GM06990 (cell line): ENCODE measurements at regions not wholly inside any gene's neighbourhood (a gene's known extent, or its start where the extent isn't known, plus 50 kb on each side); places are given as distances from the start of the nearest gene placed in this dataset.

ENCODE experiments used
- DNase-seq: peaks from one replicate; pipeline ENCODE4 v3.0.0-alpha.2; 2011; ENCODE audit not compliant: insufficient read length; ENCODE audit errors: extremely low read depth
- H3K27me3 ChIP-seq: replicated peaks from 2 replicates; pipeline ENCODE4 v1.6.0; 2011; ENCODE audit warnings: low read length; ENCODE audit not compliant: control insufficient read depth, insufficient read depth
- H3K36me3 ChIP-seq: 2 replicates; pipeline ENCODE4 v1.5.1; 2011; ENCODE audit warnings: low read length; ENCODE audit not compliant: control insufficient read depth, insufficient read depth
- H3K4me3 ChIP-seq: replicated peaks from 2 replicates; pipeline ENCODE4 v1.5.1; 2011; ENCODE audit warnings: low read depth, mild to moderate bottlenecking, control low read depth, low read length
- CTCF ChIP-seq: IDR thresholded peaks from 2 replicates; pipeline ENCODE4 v1.5.1; 2011; ENCODE audit warnings: low read length, control low read depth, mild to moderate bottlenecking, inconsistent platforms; ENCODE audit not compliant: insufficient read depth, poor library complexity, severe bottlenecking

GRCh38 chr3:15978801-15979200 is 181.0 kb upstream of the ANKRD28 start:
- Histone ChIP-seq H3K4me3 (no peak overlapping the region), H3K27me3 (no peaks in the 10 kb centered on the region), H3K36me3 (no peaks in the 10 kb centered on the region)
- no peak for TF ChIP-seq CTCF
- no peak for DNase-seq

GRCh38 chr3:15979495-15979894 is 181.7 kb upstream of the ANKRD28 start:
- no peak for DNase-seq
- no peak for TF ChIP-seq CTCF
- no peaks in the 10 kb centered on the region for H3K27me3 ChIP-seq
- no peaks in the 10 kb centered on the region for H3K36me3 ChIP-seq
- H3K4me3 ChIP-seq, result no peak overlapping the region

- DNase-seq, result no peak
- no peak for TF ChIP-seq CTCF
- H3K27me3 ChIP-seq, result no peaks in the 10 kb centered on the region
- H3K36me3 ChIP-seq, result no peaks in the 10 kb centered on the region
- no peak overlapping the region for H3K4me3 ChIP-seq
Measured at GRCh38 chr3:15979900-15980299, 182.1 kb upstream of the ANKRD28 start.

- H3K27me3 ChIP-seq, result no peaks in the 10 kb centered on the region; the same call in 1 of the 2 replicates
- no peak overlapping the region for H3K4me3 ChIP-seq
- no peak for DNase-seq
- TF ChIP-seq CTCF, result no peak
- H3K36me3 ChIP-seq, result no peaks in the 10 kb centered on the region
Measured at GRCh38 chr3:15982243-15982642, 184.5 kb upstream of the ANKRD28 start.

GRCh38 chr3:15982667-15983196 is 185.0 kb upstream of the ANKRD28 start:
- no peaks in the 10 kb centered on the region; the same call in 1 of the 2 replicates for H3K27me3 ChIP-seq
- DNase-seq, result no peak
- H3K36me3 ChIP-seq, result no peaks in the 10 kb centered on the region
- TF ChIP-seq CTCF, result no peak
- no peak overlapping the region for H3K4me3 ChIP-seq

GRCh38 chr3:15983232-15983631 is 185.5 kb upstream of the ANKRD28 start:
- no peak for TF ChIP-seq CTCF
- H3K36me3 ChIP-seq, result no peaks in the 10 kb centered on the region
- no peak overlapping the region for H3K4me3 ChIP-seq
- no peak for DNase-seq
- H3K27me3 ChIP-seq, result no peaks in the 10 kb centered on the region; the same call in 1 of the 2 replicates
